H1 (cell line): ENCODE measurements at regions not wholly inside any gene's neighbourhood (a gene's known extent, or its start where the extent isn't known, plus 50 kb on each side); places are given as distances from the start of the nearest gene placed in this dataset.

Source experiments
- EZH2 ChIP-seq: fragments of 200-600 bp; sonication (generic); IDR thresholded peaks from 2 replicates; pipeline ENCODE4 v1.7.1; 2012; ENCODE audit warnings: low read depth, mild to moderate bottlenecking, moderate library complexity, low read length, inconsistent platforms; ENCODE audit not compliant: severe bottlenecking
- TF ChIP-seq, protein P1 (sequence below): IDR thresholded peaks from 2 replicates; pipeline ENCODE4 v1.6.1; 2012; ENCODE audit warnings: inconsistent platforms
- TF ChIP-seq, protein P2 (sequence below), 3 experiments: IDR thresholded peaks; 1 replicate in 2 of 3; 2 replicates in 1 of 3; pipeline versions ENCODE4 v1.5.1 to v1.6.1; 2011; ENCODE audit warnings: low read length in 3 of 3, mild to moderate bottlenecking in 3 of 3, inconsistent platforms in 2 of 3, low read depth in 1 of 3, moderate library complexity in 1 of 3; ENCODE audit not compliant: insufficient read depth in 1 of 3; ENCODE audit errors: control extremely low read depth in 1 of 3

DNA sequence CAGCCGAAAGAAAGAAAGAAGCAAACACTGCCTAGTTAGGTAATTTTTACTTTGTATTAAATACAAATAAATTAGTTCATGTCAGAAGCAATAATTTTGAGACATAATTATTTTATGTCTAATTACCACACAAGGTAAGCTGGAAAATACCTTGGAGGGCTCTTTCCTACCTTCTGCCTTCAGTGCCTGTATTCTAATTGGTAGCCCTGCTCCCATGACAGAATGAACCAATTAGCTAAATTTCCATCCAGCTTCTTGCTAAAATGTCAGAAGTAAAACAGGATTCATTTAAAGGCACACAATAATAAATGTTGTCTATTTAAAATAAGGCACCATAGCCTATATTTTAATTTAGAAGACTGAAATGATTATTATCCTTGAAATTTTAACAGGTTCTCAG is 135.4 kb upstream of the POT1 start:
- TF ChIP-seq, protein P1, sequence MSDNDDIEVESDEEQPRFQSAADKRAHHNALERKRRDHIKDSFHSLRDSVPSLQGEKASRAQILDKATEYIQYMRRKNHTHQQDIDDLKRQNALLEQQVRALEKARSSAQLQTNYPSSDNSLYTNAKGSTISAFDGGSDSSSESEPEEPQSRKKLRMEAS = no peak
- TF ChIP-seq, protein P2, sequence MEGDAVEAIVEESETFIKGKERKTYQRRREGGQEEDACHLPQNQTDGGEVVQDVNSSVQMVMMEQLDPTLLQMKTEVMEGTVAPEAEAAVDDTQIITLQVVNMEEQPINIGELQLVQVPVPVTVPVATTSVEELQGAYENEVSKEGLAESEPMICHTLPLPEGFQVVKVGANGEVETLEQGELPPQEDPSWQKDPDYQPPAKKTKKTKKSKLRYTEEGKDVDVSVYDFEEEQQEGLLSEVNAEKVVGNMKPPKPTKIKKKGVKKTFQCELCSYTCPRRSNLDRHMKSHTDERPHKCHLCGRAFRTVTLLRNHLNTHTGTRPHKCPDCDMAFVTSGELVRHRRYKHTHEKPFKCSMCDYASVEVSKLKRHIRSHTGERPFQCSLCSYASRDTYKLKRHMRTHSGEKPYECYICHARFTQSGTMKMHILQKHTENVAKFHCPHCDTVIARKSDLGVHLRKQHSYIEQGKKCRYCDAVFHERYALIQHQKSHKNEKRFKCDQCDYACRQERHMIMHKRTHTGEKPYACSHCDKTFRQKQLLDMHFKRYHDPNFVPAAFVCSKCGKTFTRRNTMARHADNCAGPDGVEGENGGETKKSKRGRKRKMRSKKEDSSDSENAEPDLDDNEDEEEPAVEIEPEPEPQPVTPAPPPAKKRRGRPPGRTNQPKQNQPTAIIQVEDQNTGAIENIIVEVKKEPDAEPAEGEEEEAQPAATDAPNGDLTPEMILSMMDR (IDR thresholded peaks at IDR 0.05; ENCODE audit: control extremely low read depth in 1 of 3, insufficient read depth in 1 of 3, low read depth in 1 of 3, low read length in 3 of 3) = no peak
- TF ChIP-seq EZH2 = no peak
